GM18858 (cell line): ENCODE measurements at regions not wholly inside any gene's neighbourhood (a gene's known extent, or its start where the extent isn't known, plus 50 kb on each side); places are given as distances from the start of the nearest gene placed in this dataset.

Experiments
- ATAC-seq: cut with Tn5 transposase; IDR thresholded peaks from one replicate; pipeline ENCODE4 v1.9.1; 2021; ENCODE audit not compliant: unreplicated experiment

GRCh38 chr10:55273946-55274345, 472.9 kb upstream of the PCDH15 start:
- ATAC-seq = no peak

GRCh38 chr10:55272886-55273285, 471.9 kb upstream of the PCDH15 start:
- ATAC-seq = no peak

GRCh38 chr10:55266797-55267196, 465.8 kb upstream of the PCDH15 start:
- ATAC-seq = no peak

- ATAC-seq = no peak
These were observed 462.3 kb upstream of the PCDH15 start for GRCh38 chr10:55263327-55263726.

GRCh38 chr10:55242544-55242943, 441.5 kb upstream of the PCDH15 start:
- ATAC-seq = no peak

- no peak for ATAC-seq
These were observed 436.4 kb upstream of the PCDH15 start for GRCh38 chr10:55237462-55237861.

- ATAC-seq = peak; percentile 93
These were observed 432.5 kb upstream of the PCDH15 start for GRCh38 chr10:55233505-55233904.

GRCh38 chr10:55233090-55233489, 432.1 kb upstream of the PCDH15 start:
- ATAC-seq = peak; percentile 28

- no peak for ATAC-seq
These were observed 431.5 kb upstream of the PCDH15 start for GRCh38 chr10:55232553-55232952.

- no peak for ATAC-seq
These were observed 426.9 kb upstream of the PCDH15 start for GRCh38 chr10:55227967-55228366.

GRCh38 chr10:55224007-55224781, 423.2 kb upstream of the PCDH15 start:
- ATAC-seq = peak; percentile 54

GRCh38 chr10:55223352-55223751, 422.3 kb upstream of the PCDH15 start:
- no peak for ATAC-seq

- ATAC-seq = no peak
These were observed 419.9 kb upstream of the PCDH15 start for GRCh38 chr10:55220975-55221374.

- ATAC-seq = no peak
These were observed 414.7 kb upstream of the PCDH15 start for GRCh38 chr10:55215699-55216098.

GRCh38 chr10:55214608-55215007, 413.6 kb upstream of the PCDH15 start:
- no peak for ATAC-seq

- ATAC-seq = no peak
These were observed 411.0 kb upstream of the PCDH15 start for GRCh38 chr10:55212051-55212450.

GRCh38 chr10:55203874-55204273, 402.8 kb upstream of the PCDH15 start:
- no peak for ATAC-seq

GRCh38 chr10:55203319-55203718, 402.3 kb upstream of the PCDH15 start:
- ATAC-seq = peak; percentile 68

GRCh38 chr10:55200020-55200419, 399.0 kb upstream of the PCDH15 start:
- ATAC-seq = no peak

GRCh38 chr10:55191236-55191860, 390.3 kb upstream of the PCDH15 start:
- ATAC-seq = no peak

GRCh38 chr10:55183993-55184392, 383.0 kb upstream of the PCDH15 start:
- ATAC-seq = peak; percentile 40

- ATAC-seq = no peak
These were observed 379.3 kb upstream of the PCDH15 start for GRCh38 chr10:55180357-55180756.

GRCh38 chr10:55174419-55174818, 373.4 kb upstream of the PCDH15 start:
- no peak for ATAC-seq
